ENCODE measurements at regions not wholly inside any gene's neighbourhood (a gene's known extent, or its start where the extent isn't known, plus 50 kb on each side); places are given as distances from the start of the nearest gene placed in this dataset.

- Histone ChIP-seq H3K4me3 (no peak overlapping the region), H3K9me3 (peaks cover 0 to 29% (median 0%) of the 10 kb centered on the region in 4 donors), H3K27ac (no peak overlapping the region), H3K27me3 (no peaks in the 10 kb centered on the region), H3K4me1 (no peaks in the 10 kb centered on the region), H3K36me3 (no peaks in the 10 kb centered on the region)
- TF ChIP-seq EP300 (IDR thresholded peaks at IDR 0.05) (no peak), POLR2A (IDR thresholded peaks at IDR 0.05) (no peak), CTCF (IDR thresholded peaks at IDR 0.05) (no peak)
- no peak for DNase-seq (ENCODE audit: low spot score in 2 of 2)
- WGBS, 2 donors: 84 to 91% methylated on average over 6 of the region's 6 CpGs
Measured at GRCh38 chr5:2565147-2565546, 186.3 kb downstream of the IRX2 start.

GRCh38 chr5:2563046-2563445 lies 188.4 kb downstream of the IRX2 start:
- H3K4me3 ChIP-seq: no peak overlapping the region
- no peak for DNase-seq (ENCODE audit: low spot score in 2 of 2)
- no peaks in the 10 kb centered on the region for H3K36me3 ChIP-seq
- H3K4me1 ChIP-seq: no peaks in the 10 kb centered on the region
- peaks cover 0 to 23% (median 0%) of the 10 kb centered on the region in 4 donors for H3K9me3 ChIP-seq
- no peak for TF ChIP-seq CTCF (IDR thresholded peaks at IDR 0.05)
- no peak for TF ChIP-seq POLR2A (IDR thresholded peaks at IDR 0.05)
- WGBS, 2 donors: 81 to 87% methylated on average over 5 of the region's 6 CpGs
- H3K27ac ChIP-seq: no peak overlapping the region
- H3K27me3 ChIP-seq: no peaks in the 10 kb centered on the region

- Histone ChIP-seq H3K4me1 (no peaks in the 10 kb centered on the region), H3K4me3 (no peak overlapping the region), H3K27me3 (no peaks in the 10 kb centered on the region), H3K9me3 (peaks cover 0 to 29% (median 0%) of the 10 kb centered on the region in 4 donors), H3K36me3 (no peaks in the 10 kb centered on the region), H3K27ac (no peak overlapping the region)
- WGBS, 2 donors: 86 to 92% methylated on average over 11 to 13 of the region's 13 CpGs
- no peak for DNase-seq (ENCODE audit: low spot score in 2 of 2)
- no peak for TF ChIP-seq CTCF (IDR thresholded peaks at IDR 0.05)
- no peak for TF ChIP-seq POLR2A (IDR thresholded peaks at IDR 0.05)
- no peak for TF ChIP-seq EP300 (IDR thresholded peaks at IDR 0.05)
Measured at GRCh38 chr5:2562036-2562435, 189.4 kb downstream of the IRX2 start.

- Histone ChIP-seq H3K9me3 (peaks cover 0 to 42% (median 0%) of the 10 kb centered on the region in 4 donors), H3K36me3 (no peaks in the 10 kb centered on the region), H3K27ac (no peak overlapping the region), H3K4me3 (no peak overlapping the region), H3K4me1 (no peaks in the 10 kb centered on the region), H3K27me3 (no peaks in the 10 kb centered on the region)
- no peak for DNase-seq (ENCODE audit: low spot score in 2 of 2)
- TF ChIP-seq CTCF (IDR thresholded peaks at IDR 0.05) (no peak), EP300 (IDR thresholded peaks at IDR 0.05) (no peak), POLR2A (IDR thresholded peaks at IDR 0.05) (no peak)
- 87 to 94% methylated on average over 5 of the region's 5 CpGs for WGBS, 2 donors
Measured at GRCh38 chr5:2560435-2560834, 191.0 kb downstream of the IRX2 start.

- Histone ChIP-seq H3K36me3 (no peaks in the 10 kb centered on the region), H3K9me3 (peaks cover 0 to 68% (median 1%) of the 10 kb centered on the region in 4 donors), H3K27me3 (no peaks in the 10 kb centered on the region), H3K4me1 (no peaks in the 10 kb centered on the region), H3K4me3 (no peak overlapping the region), H3K27ac (no peak overlapping the region)
- 90 to 92% methylated on average over 8 to 9 of the region's 12 CpGs for WGBS, 2 donors
- TF ChIP-seq CTCF (IDR thresholded peaks at IDR 0.05): no peak
- TF ChIP-seq EP300 (IDR thresholded peaks at IDR 0.05): no peak
- no peak for TF ChIP-seq POLR2A (IDR thresholded peaks at IDR 0.05)
- no peak for DNase-seq (ENCODE audit: low spot score in 2 of 2)
Measured at GRCh38 chr5:2557435-2557834, 194.0 kb downstream of the IRX2 start.
